ENCODE measurements at regions not wholly inside any gene's neighbourhood (a gene's known extent, or its start where the extent isn't known, plus 50 kb on each side); places are given as distances from the start of the nearest gene placed in this dataset.

DNA sequence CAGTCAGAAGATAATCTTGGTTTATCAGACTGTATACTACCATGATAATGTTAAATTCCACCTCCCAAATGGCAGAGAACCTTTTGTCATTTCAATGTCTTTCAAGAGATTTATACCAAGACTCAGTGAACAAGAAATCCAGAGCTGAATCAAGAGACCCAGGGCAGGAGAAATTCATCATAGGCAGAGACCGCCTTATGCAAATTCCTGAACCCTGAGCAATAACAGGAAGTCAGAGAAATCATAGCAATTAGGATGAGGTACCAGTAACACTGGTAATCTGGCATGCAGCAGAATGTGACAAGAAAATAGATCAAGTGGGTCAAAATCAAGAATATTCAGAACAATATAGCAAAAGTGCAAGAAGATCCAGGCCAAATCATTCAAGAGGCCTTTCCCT lies 412.4 kb upstream of the LRATD1 start:
- DNase-seq: no peak

DNA sequence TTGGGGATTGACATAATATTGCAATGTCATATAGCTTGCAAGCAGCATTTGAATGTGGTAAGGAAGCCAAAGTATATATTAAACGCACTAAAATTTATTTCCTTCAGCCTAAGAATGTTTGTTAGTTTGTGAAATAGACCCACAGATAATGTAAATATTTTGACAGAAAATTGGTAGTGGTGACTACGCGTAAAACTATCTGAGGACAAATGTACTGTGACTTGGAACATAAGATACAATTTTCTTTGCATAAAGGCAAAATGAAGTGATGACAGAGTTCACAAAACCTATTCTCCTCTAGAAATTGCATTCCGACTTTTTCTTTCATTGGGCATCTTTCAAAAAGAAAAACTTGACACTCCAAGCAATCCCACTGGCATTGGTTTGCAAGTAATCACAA lies 411.1 kb upstream of the LRATD1 start:
- DNase-seq: no peak

DNA sequence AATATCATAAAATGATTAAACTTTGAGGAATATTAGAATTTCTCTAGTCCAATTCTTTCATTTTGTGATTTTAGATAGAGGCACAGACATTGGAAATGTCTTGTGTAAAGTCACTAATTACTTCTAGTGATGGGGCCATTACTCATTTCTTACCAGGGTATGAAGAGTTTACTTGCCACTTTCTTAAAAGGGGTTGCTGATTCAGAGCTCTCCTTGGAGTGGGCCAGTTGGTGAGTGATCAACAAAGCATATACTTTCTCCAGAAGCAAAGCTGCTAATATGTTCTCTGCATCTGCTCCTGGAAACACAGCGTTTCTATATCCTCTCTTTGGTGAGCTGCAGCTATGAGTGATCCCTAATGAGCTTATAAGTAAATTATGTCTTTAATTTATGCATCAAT lies 408.9 kb upstream of the LRATD1 start:
- DNase-seq: no peak

GRCh38 chr2:14231391-14231898 lies 401.1 kb upstream of the LRATD1 start:
- DNase-seq: no peak

- no peak for DNase-seq
Observed at GRCh38 chr2:14232217-14232616, 400.3 kb upstream of the LRATD1 start.

DNA sequence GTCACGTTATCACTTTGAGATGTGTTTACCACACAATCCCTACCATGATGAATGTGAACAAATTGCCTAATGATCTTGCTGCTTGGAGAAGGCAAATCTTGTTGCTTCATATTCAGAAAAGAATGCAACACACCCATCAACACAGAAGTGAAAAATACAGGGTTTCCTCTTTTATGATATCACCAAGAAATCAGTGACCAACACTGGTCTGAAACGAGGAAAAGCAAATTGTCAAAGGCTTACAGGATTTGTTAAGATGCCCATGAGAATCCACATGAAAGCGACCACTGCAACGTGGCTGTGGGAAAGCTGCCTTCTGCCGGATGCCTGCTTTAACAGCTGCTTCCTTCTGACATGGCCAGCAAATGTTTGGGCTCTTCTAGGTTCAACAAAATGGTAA lies 397.6 kb upstream of the LRATD1 start:
- DNase-seq: no peak

DNA sequence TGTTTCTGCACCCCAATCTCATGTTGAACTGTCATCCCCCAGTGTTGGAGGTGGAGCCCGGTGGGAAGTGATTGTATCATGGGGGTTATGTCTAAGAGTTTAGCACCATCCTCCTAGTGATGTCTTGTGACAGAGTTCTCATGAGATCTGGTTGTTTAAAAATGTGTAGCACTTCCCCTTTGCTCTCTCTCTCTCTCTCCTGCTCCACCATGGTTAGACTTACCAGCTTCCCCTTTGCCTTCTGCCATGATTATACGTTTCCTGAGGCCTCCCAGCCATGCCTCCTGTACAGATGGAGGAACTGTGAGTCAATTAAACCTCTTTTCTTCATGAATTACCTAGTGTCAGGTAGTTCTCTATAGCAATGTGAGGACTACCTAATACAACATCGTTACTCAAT lies 396.9 kb upstream of the LRATD1 start:
- no peak for DNase-seq

GRCh38 chr2:14237902-14238301 lies 394.6 kb upstream of the LRATD1 start:
- no peak for DNase-seq

DNA sequence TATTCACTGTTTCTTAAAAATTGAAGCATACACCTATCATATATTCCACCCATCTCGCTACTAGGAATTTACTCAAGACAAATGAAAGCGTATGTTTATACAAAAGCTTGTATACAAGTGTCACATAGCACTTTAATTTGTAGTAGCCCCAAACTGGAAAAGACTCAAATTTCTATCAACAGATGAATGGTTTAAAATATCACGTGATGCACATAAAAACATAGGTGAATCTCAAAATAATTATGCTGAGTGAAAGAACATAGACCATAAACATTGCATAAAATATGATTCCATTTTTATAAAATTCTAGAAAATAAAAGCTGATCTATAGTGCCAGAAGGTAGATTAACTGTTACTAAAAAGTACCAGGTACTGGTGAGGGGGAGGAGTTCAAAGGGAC lies 392.9 kb upstream of the LRATD1 start:
- no peak for DNase-seq

GRCh38 chr2:14240868-14241267 lies 391.6 kb upstream of the LRATD1 start:
- DNase-seq: no peak

DNA sequence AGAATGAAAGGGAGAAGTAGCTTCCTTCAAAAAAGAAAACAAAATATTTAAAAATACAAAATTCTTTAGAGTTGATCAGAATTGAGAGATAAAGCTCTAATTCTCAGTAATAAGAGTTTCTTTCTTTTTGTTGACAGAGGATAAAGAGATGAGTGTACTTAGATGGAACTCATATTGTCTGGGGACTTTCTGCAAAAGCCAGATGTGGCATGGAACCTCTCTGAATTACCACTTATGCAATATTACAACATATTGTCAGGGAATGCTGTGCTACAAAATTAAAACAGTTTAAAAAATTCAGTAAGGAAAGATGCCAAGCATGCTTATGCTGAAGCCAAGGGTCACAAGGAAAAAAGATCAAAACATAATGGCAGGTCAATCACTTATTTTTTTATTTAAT lies 386.6 kb upstream of the LRATD1 start:
- DNase-seq: no peak

DNA sequence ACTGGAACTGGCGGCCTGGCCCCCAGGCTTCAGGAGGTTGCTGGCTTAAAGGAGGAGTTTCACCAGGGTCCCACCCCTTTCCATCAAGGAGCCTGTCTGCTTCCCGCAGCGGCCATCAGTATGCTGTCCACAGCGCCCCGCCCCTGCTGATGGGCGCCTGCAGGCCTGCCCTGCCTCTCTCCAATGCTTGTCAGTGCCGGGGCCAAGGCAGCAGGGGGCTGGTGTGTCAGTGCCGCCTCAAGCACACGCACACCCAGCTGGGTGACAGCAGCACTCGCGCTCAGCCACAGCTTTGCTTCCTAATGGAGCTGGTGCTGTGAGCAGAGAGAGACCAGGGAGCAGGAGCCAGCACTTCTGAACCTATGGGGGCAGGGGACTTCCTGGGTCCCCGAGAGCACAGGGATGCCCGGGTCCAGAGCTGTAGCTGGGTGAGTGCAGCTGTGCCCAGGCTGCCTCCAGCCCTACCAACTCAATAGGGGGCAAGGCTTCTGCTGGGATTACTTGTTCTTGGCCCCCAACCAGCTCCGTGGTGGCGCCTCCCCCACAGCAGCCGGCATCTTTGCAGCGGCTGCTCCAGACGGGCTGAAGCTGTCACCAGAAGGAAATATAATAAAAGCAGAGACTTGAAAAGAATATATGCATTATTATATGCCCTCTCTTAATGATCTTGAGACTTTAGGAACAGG lies 377.2 kb upstream of the LRATD1 start:
- no peak for DNase-seq

GRCh38 chr2:14256890-14257289 lies 375.6 kb upstream of the LRATD1 start:
- DNase-seq: no peak

GRCh38 chr2:14257801-14258507 lies 374.6 kb upstream of the LRATD1 start:
- DNase-seq: no peak

- DNase-seq: no peak
Observed at GRCh38 chr2:14261771-14262170, 370.7 kb upstream of the LRATD1 start.

- DNase-seq: no peak
Observed at GRCh38 chr2:14263053-14263452, 369.5 kb upstream of the LRATD1 start.

- DNase-seq: no peak
Observed at GRCh38 chr2:14270036-14270582, 362.4 kb upstream of the LRATD1 start.

- no peak for DNase-seq
Observed at GRCh38 chr2:14272396-14273075, 360.0 kb upstream of the LRATD1 start.

DNA sequence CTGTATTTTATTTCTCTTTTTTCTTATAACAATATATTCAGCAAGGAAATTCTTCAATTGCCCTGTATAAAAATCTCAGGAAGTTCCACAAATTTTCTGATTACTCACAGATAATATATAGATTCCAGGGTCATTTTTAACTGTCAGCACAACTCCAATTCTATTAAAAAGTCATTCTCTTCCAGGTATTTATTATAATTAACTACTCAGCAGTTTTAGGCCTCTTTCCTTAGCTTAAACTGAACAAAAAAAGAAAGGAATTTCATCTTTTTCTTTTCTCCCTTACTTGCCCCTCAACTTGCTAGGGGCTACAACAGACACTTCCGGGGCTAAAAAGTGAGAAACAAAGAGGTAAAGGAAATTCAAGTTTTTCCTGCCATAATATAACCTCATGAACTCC lies 358.9 kb upstream of the LRATD1 start:
- DNase-seq: no peak

DNA sequence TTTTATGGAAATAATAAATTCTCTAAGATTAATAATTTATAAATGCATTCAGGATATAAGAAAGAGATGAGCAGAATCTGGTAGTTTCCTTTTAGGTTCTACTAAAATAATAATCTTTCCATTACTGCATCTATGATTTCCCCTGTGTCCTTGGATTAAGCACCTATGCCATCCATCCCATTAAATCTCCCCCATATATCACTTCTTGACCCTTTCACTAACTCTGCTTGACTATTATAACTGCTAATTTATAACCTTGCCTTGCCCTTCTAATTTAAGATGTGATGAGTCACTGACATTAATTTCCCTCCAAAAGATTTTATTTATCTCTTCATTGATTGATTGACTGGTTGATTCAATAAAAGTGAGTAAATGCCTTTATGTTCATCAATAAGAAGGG lies 348.3 kb upstream of the LRATD1 start:
- no peak for DNase-seq

DNA sequence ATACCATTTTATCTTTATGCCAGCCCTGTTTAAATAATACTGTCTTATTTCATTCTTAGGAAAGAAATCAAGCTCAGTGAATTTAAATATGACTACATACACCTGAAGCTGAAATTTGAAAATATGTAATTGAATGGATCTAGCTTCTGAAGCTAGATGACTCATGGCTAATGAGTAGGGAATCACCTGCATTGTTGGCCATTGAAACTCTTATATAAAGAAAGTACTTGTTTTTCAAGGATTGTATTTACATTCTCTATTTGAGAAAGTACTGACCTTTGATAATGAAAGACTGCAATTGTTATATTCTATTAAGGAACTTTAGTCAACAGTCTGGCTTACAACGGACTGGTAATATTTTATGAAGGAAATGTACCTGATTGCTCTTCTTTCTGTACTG lies 346.7 kb upstream of the LRATD1 start:
- DNase-seq: no peak

DNA sequence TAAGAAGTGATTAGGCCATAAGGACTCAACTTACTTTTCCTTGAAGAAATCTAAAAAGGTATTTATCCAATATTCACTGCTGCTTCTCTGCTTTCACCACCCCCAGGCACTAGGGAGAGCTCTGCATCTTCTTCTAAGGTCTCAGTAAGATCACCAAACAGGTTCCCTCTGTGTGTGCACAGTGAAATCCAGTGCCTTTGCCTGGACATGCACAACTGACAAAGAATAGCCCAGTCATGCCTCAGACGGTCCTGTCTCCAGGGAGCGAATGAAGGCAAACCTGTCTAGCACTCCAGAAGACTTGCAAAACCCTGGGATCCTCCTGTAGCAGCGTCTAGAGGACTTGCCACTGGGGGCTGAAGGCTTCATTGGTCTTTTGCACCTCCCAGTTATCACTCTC lies 344.5 kb upstream of the LRATD1 start:
- DNase-seq: no peak

DNA sequence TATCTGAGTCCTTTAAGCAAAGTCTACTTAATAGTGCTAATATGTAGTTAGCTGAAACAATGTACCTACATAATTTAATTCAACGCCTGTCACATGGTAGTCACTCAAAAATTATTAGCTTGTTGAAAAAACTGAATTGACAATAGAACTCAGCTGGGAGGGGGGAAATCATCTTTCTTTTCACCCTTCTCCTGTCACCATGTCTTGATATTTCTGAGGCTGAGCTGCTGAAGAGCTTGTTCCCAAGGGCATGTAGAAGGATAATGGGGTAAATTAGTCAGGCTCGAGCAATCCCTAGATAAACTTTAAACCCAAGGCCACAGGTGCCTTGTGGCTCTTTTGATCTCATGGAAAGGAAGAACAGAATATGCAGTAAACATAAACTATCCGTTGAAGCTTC lies 339.6 kb upstream of the LRATD1 start:
- DNase-seq: no peak

- DNase-seq: no peak
Observed at GRCh38 chr2:14297340-14297739, 335.2 kb upstream of the LRATD1 start.

All from inflammatory macrophage treated with lipopolysaccharide for 1 hour (primary cell).